B cell (primary cell): ENCODE measurements at regions not wholly inside any gene's neighbourhood (a gene's known extent, or its start where the extent isn't known, plus 50 kb on each side); places are given as distances from the start of the nearest gene placed in this dataset.

Source experiments
- EZH2 ChIP-seq: IDR thresholded peaks from 2 replicates; pipeline ENCODE4 v1.6.1; 2012; ENCODE audit warnings: borderline replicate concordance, low read depth, mild to moderate bottlenecking, moderate library complexity, low read length; ENCODE audit not compliant: insufficient read depth, poor library complexity, severe bottlenecking
- TF ChIP-seq, protein P1 (sequence below): fragments of 200-600 bp; IDR thresholded peaks from one replicate; pipeline ENCODE4 v1.8.0; 2022; ENCODE audit warnings: antibody characterized with exemption, mild to moderate bottlenecking

DNA sequence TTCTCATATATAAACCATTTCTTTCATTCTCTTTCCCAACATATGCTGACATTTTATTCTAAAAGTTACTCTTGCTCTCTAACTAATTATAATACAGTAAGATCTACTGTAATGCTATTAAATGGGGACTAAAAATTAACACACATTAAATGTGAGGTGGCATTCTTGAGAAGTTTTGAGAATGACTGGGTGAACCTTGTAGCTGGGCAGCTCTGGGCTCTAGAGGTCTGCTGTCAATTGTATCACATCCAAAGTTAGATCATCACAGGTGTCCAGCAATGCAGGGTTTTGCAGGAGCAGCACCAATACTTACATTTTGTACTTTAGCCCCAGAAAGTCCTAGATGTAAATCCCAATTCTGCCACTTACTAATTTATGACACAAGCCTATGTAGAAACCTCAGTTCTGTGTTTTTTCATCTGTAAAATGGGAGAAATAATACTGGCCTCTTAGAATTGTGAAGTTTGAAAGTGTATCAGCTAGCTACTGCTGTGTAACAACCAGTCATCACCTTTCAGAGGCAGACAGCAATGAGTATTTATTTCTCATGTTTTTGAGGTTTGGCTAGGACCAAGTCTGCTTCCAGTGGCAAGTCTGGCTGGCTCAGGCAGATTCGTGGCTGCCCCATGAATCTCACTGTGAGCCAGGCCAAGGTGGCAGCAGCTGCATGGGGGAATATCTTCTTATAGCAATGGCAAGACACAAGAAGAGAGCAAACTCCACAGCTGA lies 79.6 kb upstream of the EMX2 start:
- TF ChIP-seq, protein P1, sequence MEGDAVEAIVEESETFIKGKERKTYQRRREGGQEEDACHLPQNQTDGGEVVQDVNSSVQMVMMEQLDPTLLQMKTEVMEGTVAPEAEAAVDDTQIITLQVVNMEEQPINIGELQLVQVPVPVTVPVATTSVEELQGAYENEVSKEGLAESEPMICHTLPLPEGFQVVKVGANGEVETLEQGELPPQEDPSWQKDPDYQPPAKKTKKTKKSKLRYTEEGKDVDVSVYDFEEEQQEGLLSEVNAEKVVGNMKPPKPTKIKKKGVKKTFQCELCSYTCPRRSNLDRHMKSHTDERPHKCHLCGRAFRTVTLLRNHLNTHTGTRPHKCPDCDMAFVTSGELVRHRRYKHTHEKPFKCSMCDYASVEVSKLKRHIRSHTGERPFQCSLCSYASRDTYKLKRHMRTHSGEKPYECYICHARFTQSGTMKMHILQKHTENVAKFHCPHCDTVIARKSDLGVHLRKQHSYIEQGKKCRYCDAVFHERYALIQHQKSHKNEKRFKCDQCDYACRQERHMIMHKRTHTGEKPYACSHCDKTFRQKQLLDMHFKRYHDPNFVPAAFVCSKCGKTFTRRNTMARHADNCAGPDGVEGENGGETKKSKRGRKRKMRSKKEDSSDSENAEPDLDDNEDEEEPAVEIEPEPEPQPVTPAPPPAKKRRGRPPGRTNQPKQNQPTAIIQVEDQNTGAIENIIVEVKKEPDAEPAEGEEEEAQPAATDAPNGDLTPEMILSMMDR: no peak
- no peak for TF ChIP-seq EZH2
